ENCODE measurements at regions not wholly inside any gene's neighbourhood (a gene's known extent, or its start where the extent isn't known, plus 50 kb on each side); places are given as distances from the start of the nearest gene placed in this dataset.

GRCh38 chr6:56753811-56754210 is 111.1 kb upstream of the DST start:
- H3K27ac ChIP-seq (ENCODE audit: insufficient read depth, low read depth, low read length, poor library complexity, severe bottlenecking): no peak overlapping the region
- no peak overlapping the region for H3K4me3 ChIP-seq (ENCODE audit: insufficient read depth, low read depth, low read length)
- no peaks in the 10 kb centered on the region for H3K36me3 ChIP-seq (ENCODE audit: control insufficient read depth, insufficient read depth, low read length)
- WGBS, 2 experiments: no CpG with 5 or more reads among the region's 1 CpG
- peaks cover 15% of the 10 kb centered on the region for H3K4me1 ChIP-seq (ENCODE audit: control insufficient read depth, insufficient read depth, low read length)
- H3K27me3 ChIP-seq (ENCODE audit: control insufficient read depth, insufficient read depth, low read length, poor library complexity, severe bottlenecking): no peaks in the 10 kb centered on the region
- no peaks in the 10 kb centered on the region for H3K9me3 ChIP-seq (ENCODE audit: control insufficient read depth, low read length)

GRCh38 chr6:56752534-56752933 is 109.8 kb upstream of the DST start:
- H3K9me3 ChIP-seq (ENCODE audit: control insufficient read depth, low read length): no peaks in the 10 kb centered on the region
- 78 to 90% methylated on average over 4 of the region's 4 CpGs for WGBS, 2 experiments
- H3K4me3 ChIP-seq (ENCODE audit: insufficient read depth, low read depth, low read length): no peak overlapping the region
- H3K36me3 ChIP-seq (ENCODE audit: control insufficient read depth, insufficient read depth, low read length): no peaks in the 10 kb centered on the region
- no peaks in the 10 kb centered on the region for H3K27me3 ChIP-seq (ENCODE audit: control insufficient read depth, insufficient read depth, low read length, poor library complexity, severe bottlenecking)
- peaks cover 11% of the 10 kb centered on the region for H3K4me1 ChIP-seq (ENCODE audit: control insufficient read depth, insufficient read depth, low read length)
- H3K27ac ChIP-seq (ENCODE audit: insufficient read depth, low read depth, low read length, poor library complexity, severe bottlenecking): no peak overlapping the region

- Histone ChIP-seq H3K36me3 (ENCODE audit: control insufficient read depth, insufficient read depth, low read length) (no peaks in the 10 kb centered on the region), H3K4me3 (ENCODE audit: insufficient read depth, low read depth, low read length) (no peak overlapping the region), H3K27ac (ENCODE audit: insufficient read depth, low read depth, low read length, poor library complexity, severe bottlenecking) (no peak overlapping the region), H3K9me3 (ENCODE audit: control insufficient read depth, low read length) (no peaks in the 10 kb centered on the region), H3K27me3 (ENCODE audit: control insufficient read depth, insufficient read depth, low read length, poor library complexity, severe bottlenecking) (no peaks in the 10 kb centered on the region), H3K4me1 (ENCODE audit: control insufficient read depth, insufficient read depth, low read length) (peaks cover 10% of the 10 kb centered on the region)
Observed at GRCh38 chr6:56752009-56752408, 109.3 kb upstream of the DST start.

GRCh38 chr6:56751604-56752003 is 108.9 kb upstream of the DST start:
- no peaks in the 10 kb centered on the region for H3K9me3 ChIP-seq (ENCODE audit: control insufficient read depth, low read length)
- no peak overlapping the region for H3K4me3 ChIP-seq (ENCODE audit: insufficient read depth, low read depth, low read length)
- no peaks in the 10 kb centered on the region for H3K36me3 ChIP-seq (ENCODE audit: control insufficient read depth, insufficient read depth, low read length)
- H3K4me1 ChIP-seq (ENCODE audit: control insufficient read depth, insufficient read depth, low read length): peaks cover 13% of the 10 kb centered on the region
- WGBS, 2 experiments: 47% methylated on average over 1 of the region's 1 CpG; no CpG with 5 or more reads in 1 of the 2 experiments
- no peaks in the 10 kb centered on the region for H3K27me3 ChIP-seq (ENCODE audit: control insufficient read depth, insufficient read depth, low read length, poor library complexity, severe bottlenecking)
- H3K27ac ChIP-seq (ENCODE audit: insufficient read depth, low read depth, low read length, poor library complexity, severe bottlenecking): no peak overlapping the region

GRCh38 chr6:56750686-56751085 is 108.0 kb upstream of the DST start:
- Histone ChIP-seq H3K9me3 (ENCODE audit: control insufficient read depth, low read length) (no peaks in the 10 kb centered on the region), H3K27ac (ENCODE audit: insufficient read depth, low read depth, low read length, poor library complexity, severe bottlenecking) (no peak overlapping the region), H3K4me3 (ENCODE audit: insufficient read depth, low read depth, low read length) (no peak overlapping the region), H3K36me3 (ENCODE audit: control insufficient read depth, insufficient read depth, low read length) (no peaks in the 10 kb centered on the region), H3K4me1 (ENCODE audit: control insufficient read depth, insufficient read depth, low read length) (peaks cover 7% of the 10 kb centered on the region), H3K27me3 (ENCODE audit: control insufficient read depth, insufficient read depth, low read length, poor library complexity, severe bottlenecking) (no peaks in the 10 kb centered on the region)

GRCh38 chr6:56749632-56750151 is 107.0 kb upstream of the DST start:
- Histone ChIP-seq H3K9me3 (ENCODE audit: control insufficient read depth, low read length) (no peaks in the 10 kb centered on the region), H3K27me3 (ENCODE audit: control insufficient read depth, insufficient read depth, low read length, poor library complexity, severe bottlenecking) (no peaks in the 10 kb centered on the region), H3K4me1 (ENCODE audit: control insufficient read depth, insufficient read depth, low read length) (peaks cover 7% of the 10 kb centered on the region), H3K4me3 (ENCODE audit: insufficient read depth, low read depth, low read length) (no peak overlapping the region), H3K36me3 (ENCODE audit: control insufficient read depth, insufficient read depth, low read length) (no peaks in the 10 kb centered on the region), H3K27ac (ENCODE audit: insufficient read depth, low read depth, low read length, poor library complexity, severe bottlenecking) (no peak overlapping the region)
- WGBS, 2 experiments: 97 to 100% methylated on average over 1 to 3 of the region's 3 CpGs

GRCh38 chr6:56746767-56747504 is 104.2 kb upstream of the DST start:
- no peak overlapping the region for H3K27ac ChIP-seq (ENCODE audit: insufficient read depth, low read depth, low read length, poor library complexity, severe bottlenecking)
- no peaks in the 10 kb centered on the region for H3K9me3 ChIP-seq (ENCODE audit: control insufficient read depth, low read length)
- H3K4me1 ChIP-seq (ENCODE audit: control insufficient read depth, insufficient read depth, low read length): peaks cover 7% of the 10 kb centered on the region
- H3K27me3 ChIP-seq (ENCODE audit: control insufficient read depth, insufficient read depth, low read length, poor library complexity, severe bottlenecking): no peaks in the 10 kb centered on the region
- no peak overlapping the region for H3K4me3 ChIP-seq (ENCODE audit: insufficient read depth, low read depth, low read length)
- 84 to 90% methylated on average over 4 of the region's 4 CpGs for WGBS, 2 experiments
- no peaks in the 10 kb centered on the region for H3K36me3 ChIP-seq (ENCODE audit: control insufficient read depth, insufficient read depth, low read length)

GRCh38 chr6:56745971-56746370 is 103.3 kb upstream of the DST start:
- Histone ChIP-seq H3K4me3 (ENCODE audit: insufficient read depth, low read depth, low read length) (no peak overlapping the region), H3K9me3 (ENCODE audit: control insufficient read depth, low read length) (no peaks in the 10 kb centered on the region), H3K4me1 (ENCODE audit: control insufficient read depth, insufficient read depth, low read length) (peaks cover 7% of the 10 kb centered on the region), H3K27me3 (ENCODE audit: control insufficient read depth, insufficient read depth, low read length, poor library complexity, severe bottlenecking) (no peaks in the 10 kb centered on the region), H3K36me3 (ENCODE audit: control insufficient read depth, insufficient read depth, low read length) (no peaks in the 10 kb centered on the region), H3K27ac (ENCODE audit: insufficient read depth, low read depth, low read length, poor library complexity, severe bottlenecking) (no peak overlapping the region)
- 88 to 90% methylated on average over 2 of the region's 2 CpGs for WGBS, 2 experiments

- Histone ChIP-seq H3K36me3 (ENCODE audit: control insufficient read depth, insufficient read depth, low read length) (no peaks in the 10 kb centered on the region), H3K27me3 (ENCODE audit: control insufficient read depth, insufficient read depth, low read length, poor library complexity, severe bottlenecking) (no peaks in the 10 kb centered on the region), H3K27ac (ENCODE audit: insufficient read depth, low read depth, low read length, poor library complexity, severe bottlenecking) (no peak overlapping the region), H3K4me3 (ENCODE audit: insufficient read depth, low read depth, low read length) (no peak overlapping the region), H3K4me1 (ENCODE audit: control insufficient read depth, insufficient read depth, low read length) (peaks cover 7% of the 10 kb centered on the region), H3K9me3 (ENCODE audit: control insufficient read depth, low read length) (no peaks in the 10 kb centered on the region)
- 80 to 92% methylated on average over 1 of the region's 2 CpGs for WGBS, 2 experiments
Observed at GRCh38 chr6:56745081-56745480, 102.4 kb upstream of the DST start.

- H3K36me3 ChIP-seq (ENCODE audit: control insufficient read depth, insufficient read depth, low read length): no peaks in the 10 kb centered on the region
- no peaks in the 10 kb centered on the region for H3K9me3 ChIP-seq (ENCODE audit: control insufficient read depth, low read length)
- 85 to 86% methylated on average over 2 to 3 of the region's 3 CpGs for WGBS, 2 experiments
- H3K27ac ChIP-seq (ENCODE audit: insufficient read depth, low read depth, low read length, poor library complexity, severe bottlenecking): no peak overlapping the region
- peaks cover 7% of the 10 kb centered on the region for H3K4me1 ChIP-seq (ENCODE audit: control insufficient read depth, insufficient read depth, low read length)
- no peak overlapping the region for H3K4me3 ChIP-seq (ENCODE audit: insufficient read depth, low read depth, low read length)
- no peaks in the 10 kb centered on the region for H3K27me3 ChIP-seq (ENCODE audit: control insufficient read depth, insufficient read depth, low read length, poor library complexity, severe bottlenecking)
Observed at GRCh38 chr6:56744528-56744927, 101.8 kb upstream of the DST start.

Measured in ectodermal cell (in vitro differentiated cells).